Body of pancreas (tissue), 4 donors: ENCODE measurements at regions not wholly inside any gene's neighbourhood (a gene's known extent, or its start where the extent isn't known, plus 50 kb on each side); places are given as distances from the start of the nearest gene placed in this dataset.

Experiments used
- ATAC-seq: fragments of 150-250 bp; one replicate; pipeline ENCODE4 v1.9.1; 2016
- DNase-seq, 4 donors: peaks; one replicate each; pipeline ENCODE4 v3.0.0-alpha.2; 2019
- H3K27ac ChIP-seq, 4 donors: fragments of 200-600 bp; sonication (generic); 1 replicate in 3 of 4; 2 replicates in 1 of 4; pipeline versions ENCODE4 v1.5.1 to v1.6.1; 2016 to 2019; ENCODE audit warnings: mild to moderate bottlenecking in 1 of 4, mixed read lengths in 1 of 4, moderate library complexity in 1 of 4
- H3K27me3 ChIP-seq, 2 donors: fragments of 200-600 bp; sonication (generic); one replicate each; pipeline ENCODE4 v1.6.0; 2016; ENCODE audit warnings: mild to moderate bottlenecking in 1 of 2
- H3K36me3 ChIP-seq, 2 donors: fragments of 200-600 bp; sonication (generic); replicated peaks in 1 of 2; 2 replicates each; pipeline ENCODE4 v1.5.1; 2016; ENCODE audit warnings: low read depth in 2 of 2; ENCODE audit not compliant: insufficient read depth in 1 of 2
- H3K4me1 ChIP-seq: fragments of 200-600 bp; sonication (generic); one replicate; pipeline ENCODE4 v1.6.0; 2016
- H3K4me3 ChIP-seq, 2 donors: fragments of 200-600 bp; sonication (generic); 1 replicate in 1 of 2; 2 replicates in 1 of 2; pipeline ENCODE4 v1.5.1; 2016 to 2019
- H3K9me3 ChIP-seq, 3 donors: fragments of 200-600 bp; sonication (generic); 1 replicate in 2 of 3; 2 replicates in 1 of 3; pipeline ENCODE4 v1.5.1; 2016
- CTCF ChIP-seq, 7 experiments: fragments of 450-650 bp in 4 of 7; fragments of 200-600 bp in 3 of 7; sonication (generic) in 3 of 7; IDR thresholded peaks; one replicate each; pipeline ENCODE4 v1.5.1; 2016 to 2019; ENCODE audit warnings: antibody characterized with exemption in 7 of 7
- POLR2A ChIP-seq, 3 donors: fragments of 450-650 bp; IDR thresholded peaks; one replicate each; pipeline ENCODE4 v1.6.1; 2016; ENCODE audit warnings: antibody characterized with exemption in 3 of 3, mild to moderate bottlenecking in 2 of 3
- WGBS, 2 donors: methylation state at CpG; one replicate each; pipeline ENCODE4 v1.1.5; 2017; 5-methylcytosine and 5-hydroxymethylcytosine counted together
- intact Hi-C: fragments of 100-400 bp; cut with DNase I; formaldehyde crosslinking; loops from one replicate; pipeline ENCODE4 v1.15.1; 2023

GRCh38 chr7:140283472-140283871, 106.7 kb upstream of the KDM7A start:
- H3K4me3 ChIP-seq = no peak overlapping the region
- no peak overlapping the region for H3K27ac ChIP-seq
- no peaks in the 10 kb centered on the region for H3K36me3 ChIP-seq
- ATAC-seq = no peak
- intact Hi-C loops = no loop called here
- H3K27me3 ChIP-seq = no peaks in the 10 kb centered on the region
- DNase-seq = no peak
- H3K4me1 ChIP-seq = no peaks in the 10 kb centered on the region
- TF ChIP-seq CTCF (IDR thresholded peaks at IDR 0.05) = no peak
- TF ChIP-seq POLR2A (IDR thresholded peaks at IDR 0.05) = no peak
- H3K9me3 ChIP-seq = no peaks in the 10 kb centered on the region
- 90 to 92% methylated on average over 3 of the region's 3 CpGs for WGBS, 2 donors

DNA sequence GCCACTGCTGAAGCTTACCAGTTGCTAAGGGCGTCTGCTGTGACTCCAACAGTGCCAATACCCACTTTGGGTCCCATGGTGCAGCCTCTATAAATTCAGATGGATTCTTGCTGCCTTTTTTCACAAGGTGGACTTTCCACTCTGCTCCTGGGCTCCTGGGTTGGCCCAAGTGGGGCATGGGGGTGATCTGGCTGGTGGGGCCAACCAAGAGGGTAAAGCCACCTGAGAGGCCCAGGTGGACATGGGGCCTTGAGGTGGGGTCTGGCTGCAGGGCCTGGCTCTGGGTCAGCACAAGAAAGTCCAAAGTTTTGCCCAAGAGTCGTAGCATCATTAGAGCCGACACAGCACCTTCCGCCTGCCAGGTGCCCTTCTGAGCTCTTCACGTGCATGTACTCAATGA, 105.2 kb upstream of the KDM7A start:
- no peaks in the 10 kb centered on the region for H3K4me1 ChIP-seq
- 86 to 89% methylated on average over 5 of the region's 5 CpGs for WGBS, 2 donors
- no peak for DNase-seq
- no peak for TF ChIP-seq POLR2A (IDR thresholded peaks at IDR 0.05)
- no peak for TF ChIP-seq CTCF (IDR thresholded peaks at IDR 0.05)
- intact Hi-C loops = no loop called here
- ATAC-seq = no peak
- H3K4me3 ChIP-seq = no peak overlapping the region
- H3K9me3 ChIP-seq = no peaks in the 10 kb centered on the region
- no peak overlapping the region for H3K27ac ChIP-seq
- no peaks in the 10 kb centered on the region for H3K36me3 ChIP-seq
- H3K27me3 ChIP-seq = no peaks in the 10 kb centered on the region

GRCh38 chr7:140281255-140281654, 104.5 kb upstream of the KDM7A start:
- no peaks in the 10 kb centered on the region for H3K36me3 ChIP-seq
- no peak for DNase-seq
- H3K27ac ChIP-seq = no peak overlapping the region
- H3K27me3 ChIP-seq = no peaks in the 10 kb centered on the region
- no peaks in the 10 kb centered on the region for H3K4me1 ChIP-seq
- no peak overlapping the region for H3K4me3 ChIP-seq
- WGBS, 2 donors = 78 to 79% methylated on average over 3 of the region's 3 CpGs
- no peaks in the 10 kb centered on the region for H3K9me3 ChIP-seq
- ATAC-seq = no peak
- intact Hi-C loops = no loop called here
- TF ChIP-seq POLR2A (IDR thresholded peaks at IDR 0.05) (no peak), CTCF (IDR thresholded peaks at IDR 0.05) (no peak)

GRCh38 chr7:140276001-140276400, 99.2 kb upstream of the KDM7A start:
- no peak for DNase-seq
- TF ChIP-seq POLR2A (IDR thresholded peaks at IDR 0.05) = no peak
- no peak for TF ChIP-seq CTCF (IDR thresholded peaks at IDR 0.05)
- intact Hi-C loops = no loop called here
- Histone ChIP-seq H3K27ac (no peak overlapping the region), H3K27me3 (no peaks in the 10 kb centered on the region), H3K4me1 (no peaks in the 10 kb centered on the region), H3K4me3 (no peak overlapping the region), H3K9me3 (no peaks in the 10 kb centered on the region), H3K36me3 (no peaks in the 10 kb centered on the region)
- 61 to 62% methylated on average over 5 of the region's 5 CpGs for WGBS, 2 donors
- no peak for ATAC-seq

DNA sequence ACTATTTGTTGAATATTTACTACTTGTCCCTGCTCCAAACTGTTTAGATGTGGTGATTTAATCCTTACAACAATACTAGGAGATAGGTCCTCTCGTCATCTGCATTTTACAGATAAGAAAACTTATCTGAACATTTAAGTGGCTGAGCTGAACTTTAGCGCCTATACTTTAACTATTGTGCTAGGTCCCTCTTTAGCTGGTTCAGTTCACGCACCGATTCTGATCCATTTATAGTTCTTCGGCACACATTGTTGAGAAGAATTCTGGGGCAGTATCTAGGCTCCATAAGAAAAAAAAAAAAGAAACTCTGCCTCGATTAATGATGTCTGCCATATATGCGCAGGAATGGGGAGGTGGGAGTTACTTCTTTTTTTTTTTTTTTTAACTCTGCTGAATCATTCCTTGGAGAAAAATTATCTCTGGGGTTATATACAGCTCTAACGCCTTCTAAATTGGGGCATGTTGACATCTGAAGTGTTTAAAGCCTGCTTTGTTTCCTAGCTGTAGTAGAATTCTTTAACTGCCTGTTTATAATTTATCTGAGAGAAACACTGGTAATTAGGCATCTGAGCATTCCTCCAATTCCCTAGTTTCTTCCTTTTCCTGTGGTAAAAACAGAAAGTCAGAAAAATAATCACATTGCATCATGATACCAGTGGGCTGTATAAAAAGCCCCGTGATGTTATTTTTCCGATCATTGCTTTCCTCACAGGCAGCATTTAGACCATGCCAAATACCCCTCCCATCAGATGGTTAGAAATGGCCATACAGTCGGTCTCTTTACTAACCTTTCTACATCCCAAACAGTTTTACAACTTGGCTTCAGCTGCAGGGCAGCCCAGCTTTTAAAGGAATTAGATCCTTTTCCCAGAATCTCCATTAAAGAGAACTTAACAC, 98.5 kb upstream of the KDM7A start:
- H3K4me3 ChIP-seq = no peak overlapping the region

More for the DNA sequence above, 98.5 kb upstream of the KDM7A start:
- ATAC-seq (no peak), DNase-seq (no peak)
- TF ChIP-seq CTCF (IDR thresholded peaks at IDR 0.05) (no peak), POLR2A (IDR thresholded peaks at IDR 0.05) (no peak)
- Histone ChIP-seq H3K27ac (no peak overlapping the region), H3K4me1 (no peaks in the 10 kb centered on the region), H3K9me3 (no peaks in the 10 kb centered on the region), H3K36me3 (no peaks in the 10 kb centered on the region), H3K27me3 (no peaks in the 10 kb centered on the region)
- WGBS, 2 donors = 54 to 60% methylated on average over 11 of the region's 11 CpGs
- intact Hi-C loops = no loop called here
